Keratinocyte (primary cell): ENCODE measurements at regions not wholly inside any gene's neighbourhood (a gene's known extent, or its start where the extent isn't known, plus 50 kb on each side); places are given as distances from the start of the nearest gene placed in this dataset.

ENCODE experiments used
- DNase-seq: peaks from one replicate; pipeline ENCODE4 v3.0.0-alpha.2; 2011; ENCODE audit warnings: low read depth, missing footprints, low spot score
- FAIRE-seq: peaks from 2 replicates; lab custom pipeline; 2011; peaks lifted over from hg19 to GRCh38; lab: Jason Lieb, UNC
- H2AFZ ChIP-seq: 2 replicates; pipeline ENCODE4 v1.6.0; 2012; ENCODE audit warnings: low read length, control low read depth, inconsistent platforms; ENCODE audit not compliant: control insufficient read depth
- H3K27ac ChIP-seq: 2 replicates; pipeline ENCODE4 v1.5.1; 2011; ENCODE audit warnings: low read length; ENCODE audit not compliant: control insufficient read depth, insufficient read depth
- H3K27me3 ChIP-seq: 3 replicates; pipeline ENCODE4 v1.6.0; 2011; ENCODE audit warnings: low read length; ENCODE audit not compliant: control insufficient read depth, insufficient read depth; ENCODE audit errors: extremely low read depth
- H3K36me3 ChIP-seq, 2 experiments: 2 replicates in 1 of 2; 3 replicates in 1 of 2; pipeline ENCODE4 v1.5.1; 2011; ENCODE audit warnings: low read length in 2 of 2, mild to moderate bottlenecking in 1 of 2; ENCODE audit not compliant: control insufficient read depth in 2 of 2, insufficient read depth in 2 of 2; ENCODE audit errors: extremely low read depth in 1 of 2
- H3K4me1 ChIP-seq: 3 replicates; pipeline ENCODE4 v1.5.1; 2011; ENCODE audit warnings: low read length; ENCODE audit not compliant: control insufficient read depth, insufficient read depth; ENCODE audit errors: extremely low read depth
- H3K4me2 ChIP-seq: 3 replicates; pipeline ENCODE4 v1.6.0; 2011; ENCODE audit warnings: low read depth, low read length; ENCODE audit not compliant: control insufficient read depth, insufficient read depth; ENCODE audit errors: extremely low read depth
- H3K4me3 ChIP-seq, 3 experiments: fragments of 200-600 bp in 1 of 3; sonication (generic) in 1 of 3; 2 replicates in 2 of 3; 3 replicates in 1 of 3; pipeline ENCODE4 v1.5.1; 2011 to 2016; ENCODE audit warnings: low read length in 3 of 3, mild to moderate bottlenecking in 3 of 3, control low read depth in 2 of 3, inconsistent platforms in 1 of 3, low read depth in 1 of 3, mixed read lengths in 1 of 3, mixed run types in 1 of 3, moderate library complexity in 1 of 3; ENCODE audit not compliant: control insufficient read depth in 2 of 3, insufficient read depth in 2 of 3; ENCODE audit errors: extremely low read depth in 1 of 3
- H3K79me2 ChIP-seq: 2 replicates; pipeline ENCODE4 v1.6.0; 2012; ENCODE audit warnings: low read length; ENCODE audit not compliant: control insufficient read depth, insufficient read depth
- H3K9ac ChIP-seq: 3 replicates; pipeline ENCODE4 v1.6.0; 2011; ENCODE audit warnings: low read length; ENCODE audit not compliant: control insufficient read depth, insufficient read depth; ENCODE audit errors: extremely low read depth
- H3K9me1 ChIP-seq: 3 replicates; pipeline ENCODE4 v1.6.0; 2011; ENCODE audit warnings: low read length; ENCODE audit not compliant: control insufficient read depth, insufficient read depth; ENCODE audit errors: extremely low read depth
- H3K9me3 ChIP-seq: 2 replicates; pipeline ENCODE4 v1.5.1; 2012; ENCODE audit warnings: low read depth, low read length; ENCODE audit not compliant: control insufficient read depth
- H4K20me1 ChIP-seq: 3 replicates; pipeline ENCODE4 v1.6.0; 2011; ENCODE audit warnings: low read length; ENCODE audit not compliant: control insufficient read depth, insufficient read depth; ENCODE audit errors: extremely low read depth
- CTCF ChIP-seq, 3 experiments: IDR thresholded peaks in 1 of 3; conservative IDR thresholded peaks in 1 of 3; optimal IDR thresholded peaks in 1 of 3; 2 replicates in 2 of 3; 3 replicates in 1 of 3; pipeline versions ENCODE3 to v1.5.1; 2011; ENCODE audit warnings: low read length in 3 of 3, mild to moderate bottlenecking in 3 of 3, moderate library complexity in 2 of 3, control low read depth in 1 of 3, inconsistent platforms in 1 of 3; ENCODE audit not compliant: insufficient read depth in 2 of 3; ENCODE audit errors: extremely low read depth in 1 of 3
- EZH2 ChIP-seq: IDR thresholded peaks from one replicate; pipeline ENCODE4 v1.6.1; 2012; ENCODE audit warnings: inconsistent platforms, mild to moderate bottlenecking, low read length, moderate library complexity
- dilution Hi-C: fragments of 300-500 bp; cut with MboI; formaldehyde crosslinking; loops from one replicate; pipeline ENCODE4 v1.7.0; 2020; ENCODE audit warnings: low sequenced_read_pairs; ENCODE audit not compliant: extremely low pct_ligation_motif_present

DNA sequence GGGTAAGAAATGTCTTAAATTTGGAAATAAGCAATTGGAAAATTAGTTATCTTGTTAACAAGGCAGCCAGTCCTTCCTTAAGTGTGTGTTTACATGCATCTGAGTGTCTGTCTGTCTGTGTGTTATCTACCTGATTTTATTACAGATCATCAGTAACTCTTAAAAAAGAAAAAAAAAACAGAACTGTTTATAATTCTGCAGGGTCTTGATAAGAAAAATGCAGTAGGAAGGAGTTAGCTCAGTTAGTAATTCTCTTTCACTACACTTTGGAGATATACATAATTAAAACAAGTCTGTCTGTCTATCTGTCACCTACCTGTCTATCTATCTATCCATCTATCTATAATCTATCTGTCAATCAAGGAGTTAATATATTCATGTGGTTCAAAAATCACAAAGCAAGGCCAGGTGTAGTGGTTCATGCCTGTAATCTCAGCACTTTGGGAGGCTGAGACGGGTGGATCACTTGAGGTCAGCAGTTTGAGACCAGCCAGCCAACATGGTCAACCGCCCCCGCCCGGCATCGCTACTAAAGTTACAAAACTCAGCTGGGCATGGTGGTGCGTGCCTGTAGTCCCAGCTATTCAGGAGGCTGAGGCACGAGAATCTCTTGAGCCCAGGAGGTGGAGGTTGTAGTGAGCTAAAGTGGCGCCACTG, 135.5 kb upstream of the SGO1 start:
- Histone ChIP-seq H3K9ac (no peak overlapping the region), H3K36me3 (no peaks in the 10 kb centered on the region), H3K4me2 (no peak overlapping the region), H3K9me1 (no peaks in the 10 kb centered on the region), H4K20me1 (no peaks in the 10 kb centered on the region), H3K4me3 (no peak overlapping the region), H2AFZ (no peak overlapping the region), H3K4me1 (no peaks in the 10 kb centered on the region), H3K79me2 (no peaks in the 10 kb centered on the region), H3K27ac (no peak overlapping the region), H3K27me3 (no peaks in the 10 kb centered on the region), H3K9me3 (no peaks in the 10 kb centered on the region)
- dilution Hi-C loops, result no loop called here
- FAIRE-seq (no peak), DNase-seq (no peak)
- TF ChIP-seq EZH2, result no peak
- TF ChIP-seq CTCF (optimal IDR thresholded peaks at IDR 0.05 in 1 of 3, IDR thresholded peaks at IDR 0.05 in 1 of 3, conservative IDR thresholded peaks at IDR 0.05 in 1 of 3; ENCODE audit: extremely low read depth in 1 of 3, insufficient read depth in 2 of 3, low read length in 3 of 3), result no peak

DNA sequence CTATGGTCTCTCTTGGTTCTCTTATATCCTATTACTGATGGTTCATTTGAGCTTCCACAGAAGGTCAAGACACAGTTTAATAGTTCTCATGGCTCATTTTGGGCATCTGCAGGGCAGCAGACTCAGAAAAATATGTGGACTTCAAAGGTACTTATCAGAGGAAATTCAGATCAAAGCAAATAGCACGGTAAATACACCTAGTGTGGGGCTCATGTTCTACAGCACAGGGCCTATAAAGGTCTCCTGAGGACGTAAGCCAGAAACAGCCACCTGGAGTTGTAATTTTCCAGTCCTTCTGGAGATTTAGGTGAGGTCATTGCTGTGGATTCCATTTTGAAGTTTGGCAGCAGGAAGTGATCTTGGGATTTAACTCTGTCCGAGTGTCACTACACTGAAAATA, 134.5 kb upstream of the SGO1 start:
- FAIRE-seq, result no peak
- dilution Hi-C loops, result no loop called here
- no peak overlapping the region for H3K27ac ChIP-seq
- H3K9me1 ChIP-seq, result no peaks in the 10 kb centered on the region
- no peaks in the 10 kb centered on the region for H3K79me2 ChIP-seq
- no peaks in the 10 kb centered on the region for H3K27me3 ChIP-seq
- H3K9me3 ChIP-seq, result no peaks in the 10 kb centered on the region
- no peak overlapping the region for H3K4me3 ChIP-seq
- no peak for TF ChIP-seq EZH2
- no peak for TF ChIP-seq CTCF (optimal IDR thresholded peaks at IDR 0.05 in 1 of 3, IDR thresholded peaks at IDR 0.05 in 1 of 3, conservative IDR thresholded peaks at IDR 0.05 in 1 of 3; ENCODE audit: extremely low read depth in 1 of 3, insufficient read depth in 2 of 3, low read length in 3 of 3)
- H3K4me1 ChIP-seq, result no peaks in the 10 kb centered on the region
- no peak overlapping the region for H3K4me2 ChIP-seq
- no peak overlapping the region for H2AFZ ChIP-seq
- no peaks in the 10 kb centered on the region for H3K36me3 ChIP-seq
- DNase-seq, result no peak
- H4K20me1 ChIP-seq, result no peaks in the 10 kb centered on the region
- no peak overlapping the region for H3K9ac ChIP-seq
